DND-41 (cell line): ENCODE measurements at regions not wholly inside any gene's neighbourhood (a gene's known extent, or its start where the extent isn't known, plus 50 kb on each side); places are given as distances from the start of the nearest gene placed in this dataset.
A peak's percentile ranks its signal among the peaks of the same experiment; 100 is the strongest.

Source experiments
- ATAC-seq: fragments of 200-7000 bp; cut with Tn5 transposase; 3 replicates; pipeline ENCODE4 v1.9.1; 2021; ENCODE audit warnings: low read depth; ENCODE audit not compliant: insufficient read depth
- DNase-seq: peaks from one replicate; pipeline ENCODE4 v3.0.0-alpha.2; 2020
- H2AFZ ChIP-seq: 2 replicates; pipeline ENCODE4 v1.6.0; 2012; ENCODE audit warnings: low read depth, low read length
- H3K27ac ChIP-seq: 2 replicates; pipeline ENCODE4 v1.5.1; 2012; ENCODE audit warnings: low read length, inconsistent platforms
- H3K27me3 ChIP-seq: fragments of 200-600 bp; sonication (generic); 2 replicates; pipeline ENCODE4 v1.6.0; 2012; ENCODE audit warnings: low read length, mild to moderate bottlenecking, inconsistent platforms; ENCODE audit not compliant: insufficient read depth, poor library complexity
- H3K36me3 ChIP-seq: 2 replicates; pipeline ENCODE4 v1.5.1; 2012; ENCODE audit warnings: low read length, inconsistent platforms; ENCODE audit not compliant: insufficient read depth
- H3K4me1 ChIP-seq: 2 replicates; pipeline ENCODE4 v1.5.1; 2012; ENCODE audit warnings: mild to moderate bottlenecking, low read length; ENCODE audit not compliant: insufficient read depth
- H3K4me2 ChIP-seq: 2 replicates; pipeline ENCODE4 v1.6.0; 2012; ENCODE audit warnings: mild to moderate bottlenecking, moderate library complexity, low read length, inconsistent platforms; ENCODE audit not compliant: insufficient read depth
- H3K4me3 ChIP-seq, 2 experiments: fragments of 200-600 bp in 1 of 2; shearing (Covaris generic) in 1 of 2; 2 replicates each; pipeline ENCODE4 v1.5.1; 2012 to 2016; ENCODE audit warnings: inconsistent platforms in 2 of 2, low read length in 2 of 2, mild to moderate bottlenecking in 2 of 2, low read depth in 1 of 2, moderate library complexity in 1 of 2
- H3K79me2 ChIP-seq: 2 replicates; pipeline ENCODE4 v1.6.0; 2012; ENCODE audit warnings: low read length, inconsistent platforms; ENCODE audit not compliant: insufficient read depth
- H3K9ac ChIP-seq: 2 replicates; pipeline ENCODE4 v1.6.0; 2012; ENCODE audit warnings: low read depth, mild to moderate bottlenecking, inconsistent platforms, low read length, moderate library complexity
- H3K9me3 ChIP-seq: 2 replicates; pipeline ENCODE4 v1.5.1; 2012; ENCODE audit warnings: low read length, moderate library complexity, mild to moderate bottlenecking, inconsistent platforms; ENCODE audit not compliant: insufficient read depth, severe bottlenecking
- H4K20me1 ChIP-seq: 2 replicates; pipeline ENCODE4 v1.6.0; 2012; ENCODE audit warnings: low read length; ENCODE audit not compliant: insufficient read depth
- EZH2 ChIP-seq: IDR thresholded peaks from 3 replicates; pipeline ENCODE4 v1.6.1; 2012; ENCODE audit warnings: borderline replicate concordance, low read depth, mild to moderate bottlenecking, moderate library complexity, low read length, inconsistent platforms; ENCODE audit not compliant: severe bottlenecking
- TF ChIP-seq, protein P1 (sequence below): IDR thresholded peaks from 2 replicates; pipeline ENCODE4 v1.5.1; 2012; ENCODE audit warnings: borderline replicate concordance, low read length, moderate library complexity, mild to moderate bottlenecking; ENCODE audit not compliant: poor library complexity, severe bottlenecking; ENCODE audit errors: extremely low read depth

- DNase-seq (no peak), ATAC-seq (no peak)
- no peaks in the 10 kb centered on the region for H3K9me3 ChIP-seq
- H3K4me2 ChIP-seq = no peak overlapping the region
- no peak overlapping the region for H3K4me3 ChIP-seq
- TF ChIP-seq, protein P1, sequence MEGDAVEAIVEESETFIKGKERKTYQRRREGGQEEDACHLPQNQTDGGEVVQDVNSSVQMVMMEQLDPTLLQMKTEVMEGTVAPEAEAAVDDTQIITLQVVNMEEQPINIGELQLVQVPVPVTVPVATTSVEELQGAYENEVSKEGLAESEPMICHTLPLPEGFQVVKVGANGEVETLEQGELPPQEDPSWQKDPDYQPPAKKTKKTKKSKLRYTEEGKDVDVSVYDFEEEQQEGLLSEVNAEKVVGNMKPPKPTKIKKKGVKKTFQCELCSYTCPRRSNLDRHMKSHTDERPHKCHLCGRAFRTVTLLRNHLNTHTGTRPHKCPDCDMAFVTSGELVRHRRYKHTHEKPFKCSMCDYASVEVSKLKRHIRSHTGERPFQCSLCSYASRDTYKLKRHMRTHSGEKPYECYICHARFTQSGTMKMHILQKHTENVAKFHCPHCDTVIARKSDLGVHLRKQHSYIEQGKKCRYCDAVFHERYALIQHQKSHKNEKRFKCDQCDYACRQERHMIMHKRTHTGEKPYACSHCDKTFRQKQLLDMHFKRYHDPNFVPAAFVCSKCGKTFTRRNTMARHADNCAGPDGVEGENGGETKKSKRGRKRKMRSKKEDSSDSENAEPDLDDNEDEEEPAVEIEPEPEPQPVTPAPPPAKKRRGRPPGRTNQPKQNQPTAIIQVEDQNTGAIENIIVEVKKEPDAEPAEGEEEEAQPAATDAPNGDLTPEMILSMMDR = no peak
- peaks cover 14% of the 10 kb centered on the region; the same call in 1 of the 2 replicates for H3K4me1 ChIP-seq
- no peak overlapping the region for H2AFZ ChIP-seq
- no peaks in the 10 kb centered on the region for H3K36me3 ChIP-seq
- H3K27me3 ChIP-seq = no peaks in the 10 kb centered on the region
- no peak overlapping the region for H3K27ac ChIP-seq
- H4K20me1 ChIP-seq = no peaks in the 10 kb centered on the region
- H3K9ac ChIP-seq = no peak overlapping the region
- H3K79me2 ChIP-seq = no peaks in the 10 kb centered on the region
Observed at GRCh38 chr2:149863227-149863626, 275.7 kb upstream of the MMADHC start.

- Histone ChIP-seq H3K27ac (no peak overlapping the region), H4K20me1 (no peaks in the 10 kb centered on the region), H3K36me3 (no peaks in the 10 kb centered on the region), H3K9ac (no peak overlapping the region), H3K27me3 (no peaks in the 10 kb centered on the region), H3K4me1 (peaks cover 14% of the 10 kb centered on the region; the same call in 1 of the 2 replicates), H3K79me2 (no peaks in the 10 kb centered on the region), H3K4me3 (no peak overlapping the region), H2AFZ (no peak overlapping the region), H3K4me2 (no peak overlapping the region), H3K9me3 (no peaks in the 10 kb centered on the region)
- ATAC-seq (no peak), DNase-seq (no peak)
- TF ChIP-seq, protein P1 = no peak
- TF ChIP-seq EZH2 = no peak
Observed at GRCh38 chr2:149861034-149861433, 273.5 kb upstream of the MMADHC start.

DNA sequence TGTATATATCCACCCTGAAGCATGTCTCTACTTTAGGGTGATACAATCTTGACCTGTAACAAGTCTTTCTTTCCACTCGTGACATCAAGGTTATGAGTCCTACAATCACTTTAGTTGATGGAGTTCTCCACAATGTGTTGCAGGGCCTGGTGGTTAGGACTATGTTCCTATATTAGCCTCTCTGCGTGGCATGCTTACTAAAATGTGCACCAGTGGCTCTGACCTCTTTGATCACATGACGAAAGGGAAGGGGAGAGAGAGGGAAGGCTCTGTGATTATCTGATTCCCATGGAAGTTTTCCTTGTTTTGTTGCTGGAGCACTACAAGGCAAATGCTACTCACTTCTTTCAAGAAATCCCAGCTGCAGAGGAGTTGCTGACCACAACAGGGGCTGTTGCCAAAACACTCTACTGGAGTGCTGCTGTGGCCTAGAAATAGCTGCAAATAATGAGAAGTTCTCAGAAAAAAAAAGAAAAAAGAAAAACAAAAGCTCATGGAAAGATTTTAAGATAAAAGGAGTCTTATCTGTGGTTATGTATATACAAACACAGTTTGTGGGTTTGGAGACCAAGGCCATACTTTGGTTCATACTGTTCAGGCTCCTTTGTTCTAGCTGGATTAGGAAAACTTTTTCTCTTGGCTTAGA is 272.8 kb upstream of the MMADHC start:
- H3K27ac ChIP-seq = no peak overlapping the region
- no peak overlapping the region for H3K4me3 ChIP-seq
- no peaks in the 10 kb centered on the region for H4K20me1 ChIP-seq
- no peaks in the 10 kb centered on the region for H3K27me3 ChIP-seq
- DNase-seq = peak; percentile 17
- H3K9me3 ChIP-seq = no peaks in the 10 kb centered on the region
- ATAC-seq = peak; percentile 68
- no peaks in the 10 kb centered on the region for H3K79me2 ChIP-seq
- no peaks in the 10 kb centered on the region for H3K36me3 ChIP-seq
- no peak overlapping the region for H3K9ac ChIP-seq
- no peak overlapping the region for H3K4me2 ChIP-seq
- peaks cover 14% of the 10 kb centered on the region; the same call in 1 of the 2 replicates for H3K4me1 ChIP-seq
- TF ChIP-seq, protein P1 = no peak
- no peak for TF ChIP-seq EZH2
- no peak overlapping the region for H2AFZ ChIP-seq
